ENCODE measurements at regions not wholly inside any gene's neighbourhood (a gene's known extent, or its start where the extent isn't known, plus 50 kb on each side); places are given as distances from the start of the nearest gene placed in this dataset.

- TF ChIP-seq ELF4 (CRISPR knock-in tag; IDR thresholded peaks at IDR 0.05; ENCODE audit: low read depth) (no peak), CBFB (CRISPR knock-in tag; IDR thresholded peaks at IDR 0.05; ENCODE audit: low read depth) (no peak), E2F1 (CRISPR knock-in tag; IDR thresholded peaks at IDR 0.05) (no peak), PREB (CRISPR knock-in tag; IDR thresholded peaks at IDR 0.05; ENCODE audit: borderline replicate concordance) (no peak), ZBTB43 (CRISPR knock-in tag; IDR thresholded peaks at IDR 0.05) (no peak), HMGXB4 (CRISPR knock-in tag; IDR thresholded peaks at IDR 0.05) (no peak), FOXJ3 (CRISPR knock-in tag; IDR thresholded peaks at IDR 0.05; ENCODE audit: borderline replicate concordance) (no peak)
Observed at GRCh38 chr7:34438436-34438835, 219.6 kb upstream of the NPSR1 start.
